WTC11 (cell line): ENCODE measurements at regions not wholly inside any gene's neighbourhood (a gene's known extent, or its start where the extent isn't known, plus 50 kb on each side); places are given as distances from the start of the nearest gene placed in this dataset.

Experiments used
- ATAC-seq: fragments of 200-7000 bp; cut with Tn5 transposase; 2 replicates; pipeline ENCODE4 v1.10.0; 2021; ENCODE audit warnings: mild to moderate bottlenecking, moderate library complexity
- CTCF ChIA-PET: fragments of 300-600 bp; sonication (Branson Sonifier 250); formaldehyde crosslinking; loops from one replicate; lab custom pipeline; 2021; ENCODE audit warnings: antibody characterized with exemption; lab: Charles Lee
- POLR2A ChIA-PET: fragments of 350-600 bp; sonication (Branson Sonifier 250); formaldehyde crosslinking; loops from one replicate; lab custom pipeline; 2021; ENCODE audit warnings: antibody characterized with exemption; lab: Charles Lee
- DNase-seq: peaks from one replicate; pipeline ENCODE4 v3.0.0; 2021; ENCODE audit warnings: low spot score
- H3K27ac Mint-ChIP-seq: 2 replicates; pipeline ENCODE4 v1.8.0; 2021; ENCODE audit warnings: mixed read lengths
- H3K27me3 Mint-ChIP-seq: 2 replicates; pipeline ENCODE4 v1.8.0; 2021; ENCODE audit warnings: low read depth, mild to moderate bottlenecking, moderate library complexity, mixed read lengths
- H3K36me3 Mint-ChIP-seq: 2 replicates; pipeline ENCODE4 v1.8.0; 2021; ENCODE audit warnings: mixed read lengths
- H3K4me1 Mint-ChIP-seq: 2 replicates; pipeline ENCODE4 v1.8.0; 2022; ENCODE audit warnings: mixed read lengths
- H3K4me3 Mint-ChIP-seq: 2 replicates; pipeline ENCODE4 v1.8.0; 2021; ENCODE audit warnings: mild to moderate bottlenecking, moderate library complexity, mixed read lengths
- H3K9me3 Mint-ChIP-seq: 2 replicates; pipeline ENCODE4 v1.8.0; 2021; ENCODE audit warnings: mixed read lengths
- CBFB ChIP-seq: sonication (generic); formaldehyde crosslinking; IDR thresholded peaks from 2 replicates; pipeline ENCODE4 v1.8.1; 2022; ENCODE audit warnings: mild to moderate bottlenecking, low read depth, missing genetic modification reagents
- FOXJ3 ChIP-seq: sonication (generic); formaldehyde crosslinking; IDR thresholded peaks from 2 replicates; pipeline ENCODE4 v1.9.0; 2021; ENCODE audit warnings: missing genetic modification reagents, mild to moderate bottlenecking, borderline replicate concordance
- GABPB1 ChIP-seq: sonication (generic); formaldehyde crosslinking; IDR thresholded peaks from 2 replicates; pipeline ENCODE4 v1.8.1; 2023; ENCODE audit warnings: mild to moderate bottlenecking, missing genetic modification reagents
- GRHL2 ChIP-seq: fragments of 250-450 bp; sonication (Bioruptor Pico); IDR thresholded peaks from 2 replicates; pipeline ENCODE4 v1.8.0; 2022; ENCODE audit warnings: mild to moderate bottlenecking, moderate library complexity; ENCODE audit not compliant: insufficient replicate concordance, severe bottlenecking
- KAT7 ChIP-seq: sonication (generic); formaldehyde crosslinking; IDR thresholded peaks from 2 replicates; pipeline ENCODE4 v1.8.1; 2023; ENCODE audit warnings: missing genetic modification reagents, mild to moderate bottlenecking, borderline replicate concordance
- NFATC4 ChIP-seq: fragments of 250-450 bp; sonication (Bioruptor Pico); IDR thresholded peaks from 2 replicates; pipeline ENCODE4 v1.9.0; 2021; ENCODE audit warnings: mild to moderate bottlenecking
- NFYB ChIP-seq: sonication (generic); formaldehyde crosslinking; conservative IDR thresholded peaks from 2 replicates; pipeline ENCODE4 v1.8.0; 2022; ENCODE audit warnings: low read depth, missing genetic modification reagents
- OVOL2 ChIP-seq: fragments of 250-450 bp; sonication (Bioruptor Pico); IDR thresholded peaks from 2 replicates; pipeline ENCODE4 v1.9.0; 2021; ENCODE audit warnings: mild to moderate bottlenecking, borderline replicate concordance
- SOX15 ChIP-seq: fragments of 250-450 bp; sonication (Bioruptor Pico); IDR thresholded peaks from 2 replicates; pipeline ENCODE4 v1.9.0; 2021; ENCODE audit warnings: mild to moderate bottlenecking
- SP1 ChIP-seq: sonication (generic); formaldehyde crosslinking; conservative IDR thresholded peaks from 2 replicates; pipeline ENCODE4 v1.8.1; 2022; ENCODE audit warnings: missing genetic modification reagents
- TEAD1 ChIP-seq: sonication (generic); formaldehyde crosslinking; IDR thresholded peaks from 2 replicates; pipeline ENCODE4 v1.8.0; 2022; ENCODE audit warnings: mild to moderate bottlenecking, missing genetic modification reagents
- TP53 ChIP-seq: sonication (generic); formaldehyde crosslinking; IDR thresholded peaks from 2 replicates; pipeline ENCODE4 v1.8.1; 2023; ENCODE audit warnings: mild to moderate bottlenecking, missing genetic modification reagents
- ZNF121 ChIP-seq: sonication (generic); formaldehyde crosslinking; IDR thresholded peaks from 2 replicates; pipeline ENCODE4 v1.8.0; 2023; ENCODE audit warnings: missing genetic modification reagents
- ZNF232 ChIP-seq: sonication (generic); formaldehyde crosslinking; IDR thresholded peaks from 2 replicates; pipeline ENCODE4 v1.8.0; 2022; ENCODE audit warnings: mild to moderate bottlenecking, missing genetic modification reagents
- ZNF671 ChIP-seq: fragments of 250-450 bp; sonication (Bioruptor Pico); IDR thresholded peaks from 2 replicates; pipeline ENCODE4 v1.8.0; 2021; ENCODE audit warnings: mild to moderate bottlenecking
- TF ChIP-seq, protein P1 (sequence below): fragments of 250-450 bp; sonication (Bioruptor Pico); IDR thresholded peaks from 2 replicates; pipeline ENCODE4 v2.1.2; 2022; ENCODE audit warnings: mild to moderate bottlenecking, moderate library complexity
- TF ChIP-seq, protein P2 (sequence below): sonication (generic); formaldehyde crosslinking; IDR thresholded peaks from 2 replicates; pipeline ENCODE4 v1.8.1; 2023; ENCODE audit warnings: mild to moderate bottlenecking, missing genetic modification reagents, moderate library complexity
- TF ChIP-seq, protein P3 (sequence below): fragments of 250-450 bp; sonication (Bioruptor Pico); IDR thresholded peaks from 2 replicates; pipeline ENCODE4 v1.9.0; 2021; ENCODE audit warnings: mild to moderate bottlenecking, borderline replicate concordance
- TF ChIP-seq, protein P4 (sequence below): fragments of 250-450 bp; sonication (Bioruptor Pico); IDR thresholded peaks from 2 replicates; pipeline ENCODE4 v1.9.0; 2021; ENCODE audit warnings: mild to moderate bottlenecking
- TF ChIP-seq, protein P5 (sequence below): sonication (generic); formaldehyde crosslinking; IDR thresholded peaks from 2 replicates; pipeline ENCODE4 v1.8.1; 2023; ENCODE audit warnings: mild to moderate bottlenecking, missing genetic modification reagents
- TF ChIP-seq, protein P6 (sequence below): sonication (generic); formaldehyde crosslinking; IDR thresholded peaks from 2 replicates; pipeline ENCODE4 v1.8.0; 2022; ENCODE audit warnings: mild to moderate bottlenecking, missing genetic modification reagents
- TF ChIP-seq, protein P7 (sequence below): fragments of 250-450 bp; sonication (Bioruptor Pico); IDR thresholded peaks from 2 replicates; pipeline ENCODE4 v1.8.0; 2021; ENCODE audit warnings: mild to moderate bottlenecking

DNA sequence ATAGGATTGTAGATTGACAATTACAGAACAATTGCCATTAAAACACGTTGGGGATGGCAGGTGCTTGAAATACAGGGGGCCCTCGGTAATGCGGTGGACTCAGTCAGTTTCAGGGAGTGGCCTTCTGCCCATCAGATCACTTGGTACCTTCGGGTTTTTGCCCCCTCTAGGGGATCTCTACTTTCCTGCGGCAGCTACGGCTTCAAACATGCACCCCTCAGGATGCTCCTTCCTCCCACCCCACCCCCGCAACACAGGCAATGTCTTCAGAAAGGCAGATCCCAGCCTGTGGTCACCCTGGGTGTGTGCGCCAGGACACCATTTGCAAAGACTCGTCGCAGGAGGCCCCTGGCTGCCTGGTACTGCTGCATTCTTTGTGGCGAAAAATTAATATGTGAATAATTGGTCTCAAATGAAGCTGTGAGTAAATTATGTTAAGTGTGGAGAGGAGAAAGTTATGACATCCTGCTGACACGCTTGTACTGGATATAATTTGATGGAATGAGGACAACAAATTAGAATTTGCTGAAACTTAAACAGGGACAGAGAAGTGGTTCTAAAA is 431.0 kb upstream of the MKI67 start (continued):
- TF ChIP-seq, protein P1, sequence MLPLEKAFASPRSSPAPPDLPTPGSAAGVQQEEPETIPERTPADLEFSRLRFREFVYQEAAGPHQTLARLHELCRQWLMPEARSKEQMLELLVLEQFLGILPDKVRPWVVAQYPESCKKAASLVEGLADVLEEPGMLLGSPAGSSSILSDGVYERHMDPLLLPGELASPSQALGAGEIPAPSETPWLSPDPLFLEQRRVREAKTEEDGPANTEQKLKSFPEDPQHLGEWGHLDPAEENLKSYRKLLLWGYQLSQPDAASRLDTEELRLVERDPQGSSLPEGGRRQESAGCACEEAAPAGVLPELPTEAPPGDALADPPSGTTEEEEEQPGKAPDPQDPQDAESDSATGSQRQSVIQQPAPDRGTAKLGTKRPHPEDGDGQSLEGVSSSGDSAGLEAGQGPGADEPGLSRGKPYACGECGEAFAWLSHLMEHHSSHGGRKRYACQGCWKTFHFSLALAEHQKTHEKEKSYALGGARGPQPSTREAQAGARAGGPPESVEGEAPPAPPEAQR = no peak
- TF ChIP-seq, protein P2, sequence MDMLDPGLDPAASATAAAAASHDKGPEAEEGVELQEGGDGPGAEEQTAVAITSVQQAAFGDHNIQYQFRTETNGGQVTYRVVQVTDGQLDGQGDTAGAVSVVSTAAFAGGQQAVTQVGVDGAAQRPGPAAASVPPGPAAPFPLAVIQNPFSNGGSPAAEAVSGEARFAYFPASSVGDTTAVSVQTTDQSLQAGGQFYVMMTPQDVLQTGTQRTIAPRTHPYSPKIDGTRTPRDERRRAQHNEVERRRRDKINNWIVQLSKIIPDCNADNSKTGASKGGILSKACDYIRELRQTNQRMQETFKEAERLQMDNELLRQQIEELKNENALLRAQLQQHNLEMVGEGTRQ (CRISPR knock-in tag) = no peak
- TF ChIP-seq, protein P3, sequence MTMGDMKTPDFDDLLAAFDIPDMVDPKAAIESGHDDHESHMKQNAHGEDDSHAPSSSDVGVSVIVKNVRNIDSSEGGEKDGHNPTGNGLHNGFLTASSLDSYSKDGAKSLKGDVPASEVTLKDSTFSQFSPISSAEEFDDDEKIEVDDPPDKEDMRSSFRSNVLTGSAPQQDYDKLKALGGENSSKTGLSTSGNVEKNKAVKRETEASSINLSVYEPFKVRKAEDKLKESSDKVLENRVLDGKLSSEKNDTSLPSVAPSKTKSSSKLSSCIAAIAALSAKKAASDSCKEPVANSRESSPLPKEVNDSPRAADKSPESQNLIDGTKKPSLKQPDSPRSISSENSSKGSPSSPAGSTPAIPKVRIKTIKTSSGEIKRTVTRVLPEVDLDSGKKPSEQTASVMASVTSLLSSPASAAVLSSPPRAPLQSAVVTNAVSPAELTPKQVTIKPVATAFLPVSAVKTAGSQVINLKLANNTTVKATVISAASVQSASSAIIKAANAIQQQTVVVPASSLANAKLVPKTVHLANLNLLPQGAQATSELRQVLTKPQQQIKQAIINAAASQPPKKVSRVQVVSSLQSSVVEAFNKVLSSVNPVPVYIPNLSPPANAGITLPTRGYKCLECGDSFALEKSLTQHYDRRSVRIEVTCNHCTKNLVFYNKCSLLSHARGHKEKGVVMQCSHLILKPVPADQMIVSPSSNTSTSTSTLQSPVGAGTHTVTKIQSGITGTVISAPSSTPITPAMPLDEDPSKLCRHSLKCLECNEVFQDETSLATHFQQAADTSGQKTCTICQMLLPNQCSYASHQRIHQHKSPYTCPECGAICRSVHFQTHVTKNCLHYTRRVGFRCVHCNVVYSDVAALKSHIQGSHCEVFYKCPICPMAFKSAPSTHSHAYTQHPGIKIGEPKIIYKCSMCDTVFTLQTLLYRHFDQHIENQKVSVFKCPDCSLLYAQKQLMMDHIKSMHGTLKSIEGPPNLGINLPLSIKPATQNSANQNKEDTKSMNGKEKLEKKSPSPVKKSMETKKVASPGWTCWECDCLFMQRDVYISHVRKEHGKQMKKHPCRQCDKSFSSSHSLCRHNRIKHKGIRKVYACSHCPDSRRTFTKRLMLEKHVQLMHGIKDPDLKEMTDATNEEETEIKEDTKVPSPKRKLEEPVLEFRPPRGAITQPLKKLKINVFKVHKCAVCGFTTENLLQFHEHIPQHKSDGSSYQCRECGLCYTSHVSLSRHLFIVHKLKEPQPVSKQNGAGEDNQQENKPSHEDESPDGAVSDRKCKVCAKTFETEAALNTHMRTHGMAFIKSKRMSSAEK = no peak
- TF ChIP-seq, protein P4, sequence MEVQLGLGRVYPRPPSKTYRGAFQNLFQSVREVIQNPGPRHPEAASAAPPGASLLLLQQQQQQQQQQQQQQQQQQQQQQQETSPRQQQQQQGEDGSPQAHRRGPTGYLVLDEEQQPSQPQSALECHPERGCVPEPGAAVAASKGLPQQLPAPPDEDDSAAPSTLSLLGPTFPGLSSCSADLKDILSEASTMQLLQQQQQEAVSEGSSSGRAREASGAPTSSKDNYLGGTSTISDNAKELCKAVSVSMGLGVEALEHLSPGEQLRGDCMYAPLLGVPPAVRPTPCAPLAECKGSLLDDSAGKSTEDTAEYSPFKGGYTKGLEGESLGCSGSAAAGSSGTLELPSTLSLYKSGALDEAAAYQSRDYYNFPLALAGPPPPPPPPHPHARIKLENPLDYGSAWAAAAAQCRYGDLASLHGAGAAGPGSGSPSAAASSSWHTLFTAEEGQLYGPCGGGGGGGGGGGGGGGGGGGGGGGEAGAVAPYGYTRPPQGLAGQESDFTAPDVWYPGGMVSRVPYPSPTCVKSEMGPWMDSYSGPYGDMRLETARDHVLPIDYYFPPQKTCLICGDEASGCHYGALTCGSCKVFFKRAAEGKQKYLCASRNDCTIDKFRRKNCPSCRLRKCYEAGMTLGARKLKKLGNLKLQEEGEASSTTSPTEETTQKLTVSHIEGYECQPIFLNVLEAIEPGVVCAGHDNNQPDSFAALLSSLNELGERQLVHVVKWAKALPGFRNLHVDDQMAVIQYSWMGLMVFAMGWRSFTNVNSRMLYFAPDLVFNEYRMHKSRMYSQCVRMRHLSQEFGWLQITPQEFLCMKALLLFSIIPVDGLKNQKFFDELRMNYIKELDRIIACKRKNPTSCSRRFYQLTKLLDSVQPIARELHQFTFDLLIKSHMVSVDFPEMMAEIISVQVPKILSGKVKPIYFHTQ (CRISPR knock-in tag) = no peak
- no peak for TF ChIP-seq ZNF232
- no peak for TF ChIP-seq GABPB1 (CRISPR knock-in tag)
- TF ChIP-seq, protein P5, sequence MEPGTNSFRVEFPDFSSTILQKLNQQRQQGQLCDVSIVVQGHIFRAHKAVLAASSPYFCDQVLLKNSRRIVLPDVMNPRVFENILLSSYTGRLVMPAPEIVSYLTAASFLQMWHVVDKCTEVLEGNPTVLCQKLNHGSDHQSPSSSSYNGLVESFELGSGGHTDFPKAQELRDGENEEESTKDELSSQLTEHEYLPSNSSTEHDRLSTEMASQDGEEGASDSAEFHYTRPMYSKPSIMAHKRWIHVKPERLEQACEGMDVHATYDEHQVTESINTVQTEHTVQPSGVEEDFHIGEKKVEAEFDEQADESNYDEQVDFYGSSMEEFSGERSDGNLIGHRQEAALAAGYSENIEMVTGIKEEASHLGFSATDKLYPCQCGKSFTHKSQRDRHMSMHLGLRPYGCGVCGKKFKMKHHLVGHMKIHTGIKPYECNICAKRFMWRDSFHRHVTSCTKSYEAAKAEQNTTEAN (CRISPR knock-in tag) = no peak
- TF ChIP-seq ZNF121 (CRISPR knock-in tag) = no peak
- TF ChIP-seq, protein P6, sequence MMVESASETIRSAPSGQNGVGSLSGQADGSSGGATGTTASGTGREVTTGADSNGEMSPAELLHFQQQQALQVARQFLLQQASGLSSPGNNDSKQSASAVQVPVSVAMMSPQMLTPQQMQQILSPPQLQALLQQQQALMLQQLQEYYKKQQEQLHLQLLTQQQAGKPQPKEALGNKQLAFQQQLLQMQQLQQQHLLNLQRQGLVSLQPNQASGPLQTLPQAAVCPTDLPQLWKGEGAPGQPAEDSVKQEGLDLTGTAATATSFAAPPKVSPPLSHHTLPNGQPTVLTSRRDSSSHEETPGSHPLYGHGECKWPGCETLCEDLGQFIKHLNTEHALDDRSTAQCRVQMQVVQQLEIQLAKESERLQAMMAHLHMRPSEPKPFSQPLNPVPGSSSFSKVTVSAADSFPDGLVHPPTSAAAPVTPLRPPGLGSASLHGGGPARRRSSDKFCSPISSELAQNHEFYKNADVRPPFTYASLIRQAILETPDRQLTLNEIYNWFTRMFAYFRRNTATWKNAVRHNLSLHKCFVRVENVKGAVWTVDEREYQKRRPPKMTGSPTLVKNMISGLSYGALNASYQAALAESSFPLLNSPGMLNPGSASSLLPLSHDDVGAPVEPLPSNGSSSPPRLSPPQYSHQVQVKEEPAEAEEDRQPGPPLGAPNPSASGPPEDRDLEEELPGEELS (CRISPR knock-in tag) = no peak

DNA sequence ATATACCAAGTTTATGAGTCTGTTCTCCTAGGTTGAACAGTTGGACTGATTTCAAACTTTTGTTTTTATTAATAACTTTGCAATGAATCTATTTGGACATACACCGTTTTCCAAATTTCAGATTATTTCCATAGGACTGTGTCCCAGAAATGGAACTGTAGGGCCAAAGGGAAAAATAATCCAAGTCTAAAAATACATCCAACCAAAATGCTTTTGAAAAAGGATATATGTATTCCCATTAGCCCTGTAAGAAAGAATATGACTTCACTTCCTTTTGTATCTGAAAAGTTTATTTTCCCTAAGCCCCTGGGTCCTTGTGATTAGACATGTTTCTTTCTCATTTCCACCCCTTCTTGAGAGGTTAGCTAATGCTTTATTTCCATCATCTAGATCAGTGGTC is 434.2 kb upstream of the MKI67 start:
- peaks cover 17% of the 10 kb centered on the region for H3K36me3 Mint-ChIP-seq
- peaks cover 17% of the 10 kb centered on the region for H3K4me1 Mint-ChIP-seq
- ChIA-PET CTCF (no interaction called here), POLR2A (no interaction called here)
- H3K27me3 Mint-ChIP-seq = peaks cover 3% of the 10 kb centered on the region; the same call in 1 of the 2 replicates
- H3K4me3 Mint-ChIP-seq = no peak overlapping the region
- no peak overlapping the region for H3K27ac Mint-ChIP-seq
- ATAC-seq (no peak), DNase-seq (no peak)
- H3K9me3 Mint-ChIP-seq = peaks cover 43% of the 10 kb centered on the region
- TF ChIP-seq NFYB (CRISPR knock-in tag) (no peak), ZNF671 (no peak), SOX15 (no peak), OVOL2 (CRISPR knock-in tag) (no peak), TP53 (no peak), NFATC4 (CRISPR knock-in tag) (no peak), FOXJ3 (CRISPR knock-in tag) (no peak), SP1 (CRISPR knock-in tag) (no peak), TEAD1 (no peak), KAT7 (CRISPR knock-in tag) (no peak), CBFB (CRISPR knock-in tag) (no peak), GRHL2 (CRISPR knock-in tag) (no peak)
- TF ChIP-seq, protein P2 (CRISPR knock-in tag) = no peak
- TF ChIP-seq, protein P7, sequence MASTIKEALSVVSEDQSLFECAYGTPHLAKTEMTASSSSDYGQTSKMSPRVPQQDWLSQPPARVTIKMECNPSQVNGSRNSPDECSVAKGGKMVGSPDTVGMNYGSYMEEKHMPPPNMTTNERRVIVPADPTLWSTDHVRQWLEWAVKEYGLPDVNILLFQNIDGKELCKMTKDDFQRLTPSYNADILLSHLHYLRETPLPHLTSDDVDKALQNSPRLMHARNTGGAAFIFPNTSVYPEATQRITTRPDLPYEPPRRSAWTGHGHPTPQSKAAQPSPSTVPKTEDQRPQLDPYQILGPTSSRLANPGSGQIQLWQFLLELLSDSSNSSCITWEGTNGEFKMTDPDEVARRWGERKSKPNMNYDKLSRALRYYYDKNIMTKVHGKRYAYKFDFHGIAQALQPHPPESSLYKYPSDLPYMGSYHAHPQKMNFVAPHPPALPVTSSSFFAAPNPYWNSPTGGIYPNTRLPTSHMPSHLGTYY (CRISPR knock-in tag) = no peak
